ENCODE measurements at regions not wholly inside any gene's neighbourhood (a gene's known extent, or its start where the extent isn't known, plus 50 kb on each side); places are given as distances from the start of the nearest gene placed in this dataset.
"Not testable (repeated sequence)": the region's sequence is repeated elsewhere in the genome, so short reads cannot be mapped to it uniquely, and the experiment has no call there.

DNA sequence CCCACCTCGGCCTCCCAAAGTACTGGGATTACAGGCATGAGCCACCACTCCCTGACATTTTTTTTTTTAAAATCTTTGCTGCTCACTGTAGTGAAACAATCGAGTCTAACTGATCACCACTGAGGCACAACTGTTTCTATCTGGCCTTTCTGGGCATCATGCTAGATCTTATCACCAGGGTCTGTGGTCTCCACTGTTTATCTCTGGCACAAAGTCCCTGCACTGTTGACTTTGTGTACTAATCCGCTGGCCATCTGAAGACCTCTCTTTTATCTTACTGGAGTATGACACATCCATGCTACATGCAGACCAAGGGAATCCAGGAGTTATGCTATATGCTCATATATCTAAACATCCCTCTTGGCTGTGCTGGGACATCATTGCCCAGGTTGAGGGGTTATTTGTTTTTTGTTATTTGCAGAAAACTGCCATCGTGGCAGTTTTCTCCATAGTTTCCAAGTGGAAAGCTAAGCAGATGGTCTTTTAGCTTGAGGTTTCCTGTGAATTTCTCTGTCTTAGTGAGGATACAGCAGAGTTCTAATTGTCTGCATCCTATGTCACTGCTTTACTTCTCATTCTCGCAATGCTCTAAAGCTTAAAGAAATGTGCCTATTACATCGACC lies 456.9 kb downstream of the CCER1 start:
- no peak for DNase-seq

DNA sequence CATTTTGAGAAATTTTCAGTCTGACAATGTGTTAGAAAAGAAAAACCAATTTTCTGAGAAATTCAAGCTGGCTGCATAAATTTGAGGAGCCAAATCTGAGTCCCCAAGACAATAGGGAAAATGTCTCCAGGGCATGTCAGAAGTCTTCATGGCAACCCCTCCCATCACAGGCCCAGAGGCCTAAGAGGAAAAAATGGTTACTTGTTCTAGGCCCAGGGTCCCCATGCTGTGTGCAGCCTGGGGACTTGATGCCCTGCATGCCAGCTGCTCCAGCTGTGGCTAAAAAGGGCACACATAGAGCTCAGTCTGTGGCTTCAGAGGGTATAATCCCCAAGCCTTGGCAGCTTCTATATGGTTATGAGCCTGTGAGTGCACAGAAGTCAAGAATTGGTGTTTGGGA lies 464.6 kb downstream of the CCER1 start:
- DNase-seq = no peak

DNA sequence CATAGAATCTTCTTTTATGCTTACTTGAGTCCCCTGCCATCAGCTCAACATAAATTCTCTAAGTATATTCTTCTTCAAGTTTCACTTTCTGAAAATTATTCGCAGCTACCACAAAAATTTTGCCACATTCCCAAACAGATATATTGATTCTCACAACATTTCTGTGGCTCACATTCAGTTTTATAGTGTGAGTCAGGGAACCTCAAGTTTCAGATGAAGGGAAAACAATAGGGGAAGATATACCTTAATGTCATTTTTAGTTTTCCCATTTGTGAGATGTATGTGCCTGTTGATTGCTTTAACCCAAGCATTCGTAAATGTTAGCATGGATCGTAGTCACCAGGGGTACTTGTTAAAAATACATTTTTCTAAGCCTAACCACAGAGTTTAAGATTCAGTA lies 465.8 kb downstream of the CCER1 start:
- DNase-seq = no peak

DNA sequence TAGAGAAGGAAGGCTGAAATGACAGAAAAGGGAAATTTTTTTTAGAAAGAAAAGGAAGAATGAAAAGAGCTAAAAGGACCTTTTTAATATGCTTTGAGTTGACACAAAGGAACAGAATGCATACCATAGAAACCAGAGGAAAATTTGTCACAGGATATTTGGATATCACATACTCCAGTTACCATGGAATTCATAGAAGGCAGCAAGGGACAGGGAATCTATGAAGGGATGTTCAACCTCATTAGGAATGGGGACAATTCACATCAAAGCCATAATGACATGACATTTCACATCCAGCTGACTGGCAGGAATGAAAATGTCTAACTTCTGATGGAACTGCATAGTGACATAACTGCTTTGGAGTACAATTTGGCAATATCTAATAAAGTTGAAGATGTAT lies 469.4 kb downstream of the CCER1 start:
- no peak for DNase-seq

DNA sequence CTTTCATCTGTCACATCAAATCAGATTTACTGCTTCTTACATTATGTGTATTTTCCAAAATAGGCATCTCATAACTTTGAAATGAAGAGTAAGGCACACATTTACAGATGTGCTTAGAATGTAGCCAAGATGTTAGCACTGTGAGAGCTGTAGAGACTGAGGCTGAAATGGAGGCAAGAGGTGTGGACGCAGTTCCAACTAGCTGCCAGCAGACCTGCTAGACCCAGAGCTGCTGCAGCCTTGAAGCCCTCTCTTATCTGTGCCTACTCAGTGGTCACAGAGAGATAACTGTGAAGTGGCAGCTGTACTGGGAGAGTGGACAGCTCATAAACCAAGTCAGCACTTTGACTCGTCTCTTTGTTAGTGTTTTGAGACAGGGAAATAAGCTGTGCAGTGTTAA lies 470.9 kb downstream of the CCER1 start:
- no peak for DNase-seq

DNA sequence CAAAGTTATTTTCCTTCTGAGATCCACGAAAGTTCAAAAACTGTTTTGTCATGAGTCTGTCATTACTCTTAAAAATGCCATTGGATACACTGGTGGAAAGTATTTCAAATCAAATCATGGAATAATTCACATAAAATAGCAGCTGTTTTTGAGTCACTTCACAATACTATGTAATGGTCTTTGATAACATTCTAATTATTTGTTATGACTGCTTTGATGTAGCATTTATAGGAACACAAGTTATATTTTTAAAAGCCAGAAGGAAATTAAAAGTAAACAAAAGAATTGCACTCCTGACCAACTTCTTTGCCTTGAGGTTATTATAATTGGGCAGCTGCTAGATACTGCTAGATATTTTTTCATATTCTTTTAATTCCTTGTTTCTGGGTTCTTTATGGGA lies 473.2 kb downstream of the CCER1 start:
- DNase-seq = no peak

DNA sequence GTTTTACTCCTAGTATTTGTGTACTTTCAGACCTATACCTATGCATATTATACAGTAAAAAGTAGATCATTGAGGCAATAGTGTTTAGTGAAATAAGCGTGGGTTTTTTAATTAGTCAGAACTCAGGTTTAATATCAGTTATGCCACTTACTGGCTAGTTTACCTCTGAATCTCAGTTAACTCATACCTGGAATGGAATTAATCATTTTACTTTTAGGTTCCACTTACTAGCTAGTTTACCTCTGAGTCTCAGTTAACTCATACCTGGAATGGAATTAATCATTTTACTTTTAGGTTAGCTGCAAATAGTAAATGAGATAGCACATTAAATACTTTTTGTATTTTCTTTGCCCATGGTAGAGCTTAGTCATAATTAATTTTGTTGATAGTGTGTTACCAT lies 475.7 kb downstream of the CCER1 start:
- no peak for DNase-seq

DNA sequence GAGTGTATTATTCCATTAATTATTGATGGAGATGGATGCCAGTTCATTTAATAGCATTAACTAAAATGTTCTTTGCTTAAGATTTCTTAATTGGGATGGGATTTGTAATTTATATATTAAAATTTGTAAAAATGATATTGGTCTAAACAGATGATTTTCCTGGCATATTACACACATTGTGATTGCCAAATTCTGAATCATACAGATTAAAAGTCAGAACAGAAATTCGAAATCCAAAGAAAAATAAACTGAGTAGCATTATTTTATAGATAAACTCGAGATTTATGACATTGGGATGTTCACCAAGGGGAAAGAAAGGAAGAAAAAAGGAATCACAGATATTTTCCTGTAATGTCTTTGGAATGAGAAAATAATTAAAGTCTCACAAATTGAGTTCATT lies 481.1 kb downstream of the CCER1 start:
- no peak for DNase-seq

DNA sequence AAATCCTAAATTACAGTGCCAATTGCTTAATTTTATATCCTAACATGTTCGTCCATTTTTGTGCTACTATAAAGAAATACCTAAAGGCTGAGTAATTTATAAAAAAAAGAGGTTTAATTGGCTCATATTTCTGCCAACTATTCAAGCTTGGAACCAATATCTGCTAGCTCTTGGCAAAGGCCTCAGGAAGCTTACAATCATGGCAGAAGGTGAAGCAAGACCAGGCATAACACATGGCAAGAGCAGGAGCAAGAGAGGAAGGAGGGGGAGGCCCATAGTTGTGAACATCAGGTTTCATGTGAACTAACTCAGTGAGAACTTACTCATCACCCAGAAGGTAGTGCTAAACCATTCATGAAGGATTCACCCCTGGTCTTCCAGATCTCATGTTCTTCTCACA lies 494.3 kb downstream of the CCER1 start:
- DNase-seq = no peak

DNA sequence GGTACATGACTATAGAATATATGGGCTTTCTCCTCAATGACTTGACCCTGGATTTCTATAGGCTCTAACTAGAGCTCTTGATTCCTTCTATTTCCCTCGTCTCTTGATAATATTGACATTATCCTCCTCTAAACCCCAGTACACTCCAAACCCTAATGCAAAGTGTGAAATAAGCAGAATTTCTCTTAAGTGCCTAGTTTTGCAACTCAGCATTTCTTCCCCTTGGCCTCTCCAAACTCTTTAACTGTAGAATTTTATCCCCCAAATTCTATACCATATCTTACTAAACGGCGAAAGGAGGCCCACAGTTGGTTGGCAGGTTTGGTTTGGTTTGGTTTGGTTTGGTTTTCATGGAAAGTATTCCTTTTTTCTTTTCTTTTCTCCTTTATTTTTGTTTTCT lies 498.7 kb downstream of the CCER1 start:
- DNase-seq = no peak

DNA sequence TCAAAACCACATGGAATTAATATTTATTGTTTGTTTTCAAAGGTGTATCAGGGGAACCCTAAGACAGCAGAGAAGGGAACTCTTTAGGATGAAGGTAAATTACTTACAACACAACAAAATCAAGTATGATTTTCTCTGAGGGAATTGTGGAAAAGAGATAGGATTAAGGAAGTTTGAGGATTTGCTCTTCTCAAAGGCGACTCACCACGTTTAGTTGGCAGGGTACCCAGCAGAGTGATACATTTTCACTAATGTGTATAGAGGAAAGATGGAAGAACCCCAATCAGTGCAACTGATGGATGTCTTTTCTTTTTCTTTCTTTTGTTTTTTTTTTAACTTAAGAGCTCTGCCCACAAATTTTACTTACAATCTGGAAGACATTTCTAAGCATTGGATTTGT lies 499.2 kb downstream of the CCER1 start:
- DNase-seq = no peak

DNA sequence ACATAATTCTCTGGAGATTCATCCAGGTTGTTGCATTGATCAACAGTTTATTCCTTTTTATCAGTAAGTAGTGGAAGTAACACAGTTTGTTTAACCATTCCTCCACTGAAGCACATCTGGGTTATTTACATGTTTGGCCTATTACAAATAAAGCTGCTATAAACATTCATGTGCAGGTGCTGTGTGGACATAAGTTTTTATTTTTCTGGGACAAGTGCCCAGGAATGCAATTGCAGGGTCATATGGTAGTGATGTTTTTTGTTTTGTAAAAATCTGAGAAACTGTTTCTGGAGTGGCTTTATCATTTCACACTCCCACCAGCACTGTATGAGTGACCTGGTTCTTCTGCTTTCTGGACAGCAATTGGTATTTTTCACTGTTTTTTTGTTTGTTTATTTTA lies 505.4 kb downstream of the CCER1 start:
- no peak for DNase-seq

DNA sequence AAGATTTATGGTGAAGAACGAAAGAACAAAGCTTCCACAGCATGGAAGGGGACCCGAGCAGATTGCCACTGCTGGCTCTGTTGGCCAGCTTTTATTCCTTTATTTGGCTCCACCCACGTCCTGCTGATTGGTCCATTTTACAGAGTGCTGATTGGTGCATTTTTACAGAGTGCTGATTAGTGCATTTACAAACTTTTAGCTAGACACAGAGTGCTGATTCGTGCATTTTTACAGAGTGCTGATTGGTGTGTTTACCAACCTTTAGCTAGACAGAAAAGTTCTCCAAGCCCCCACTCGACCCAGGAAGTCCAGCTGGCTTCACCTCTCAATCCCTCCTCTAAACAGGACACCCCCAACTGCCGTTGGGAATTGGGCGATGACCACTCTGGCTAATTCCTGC lies 511.5 kb downstream of the CCER1 start:
- DNase-seq = not testable (repeated sequence)

DNA sequence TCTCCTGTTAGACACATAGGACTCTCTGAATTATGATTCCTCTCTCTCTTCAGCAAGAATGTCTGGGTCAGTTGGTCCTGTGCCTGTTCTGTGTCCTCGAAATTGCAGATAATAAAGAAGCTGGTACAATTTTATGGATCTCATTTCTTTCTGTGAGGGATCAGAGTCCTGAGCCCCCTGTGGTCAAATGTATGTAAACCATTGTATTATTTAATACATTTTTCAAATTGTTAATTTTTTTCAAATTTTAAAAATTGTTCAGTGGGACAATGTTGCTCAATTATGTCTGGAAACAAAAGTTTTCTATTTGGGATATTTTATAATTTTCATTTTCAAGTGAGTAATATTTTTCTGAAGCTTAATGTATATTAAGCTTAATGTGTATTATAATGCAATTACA lies 513.5 kb downstream of the CCER1 start:
- no peak for DNase-seq

DNA sequence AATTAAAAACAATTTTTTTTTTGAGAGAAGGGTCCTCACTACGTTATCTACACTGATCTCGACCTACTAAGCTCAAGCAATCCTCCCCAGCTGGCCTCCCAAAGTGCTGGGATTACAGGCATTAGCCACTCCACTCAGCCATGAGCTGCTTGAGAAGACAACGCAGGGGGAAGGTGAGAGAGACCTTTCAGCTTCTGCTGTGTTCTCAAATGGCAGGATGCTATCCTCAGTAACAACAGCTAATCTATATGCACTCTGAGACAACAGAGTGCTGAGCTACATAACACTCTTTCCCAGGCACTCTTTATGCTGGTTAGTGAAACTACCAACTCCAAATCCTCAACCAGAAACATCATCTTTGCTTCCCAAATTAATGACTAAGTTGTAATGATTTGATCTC lies 526.1 kb downstream of the CCER1 start:
- DNase-seq = no peak

DNA sequence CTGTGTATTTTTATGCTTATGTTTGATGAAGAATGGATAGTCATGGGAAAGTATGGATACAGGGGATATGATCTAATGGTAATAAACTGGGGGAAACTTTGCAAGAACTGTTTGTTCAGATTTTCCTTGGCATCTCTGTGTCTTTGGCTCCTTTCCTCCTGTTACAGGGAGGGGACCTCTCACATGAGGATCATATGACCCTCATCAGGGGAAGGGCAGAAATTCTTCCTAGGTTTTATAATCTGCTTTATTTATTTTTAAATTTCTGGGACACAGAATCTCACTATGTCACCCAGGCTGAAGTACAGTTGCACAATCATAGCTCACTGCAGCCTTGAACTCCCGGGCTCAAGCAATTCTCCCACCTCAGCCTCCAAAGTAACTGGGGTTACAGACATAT lies 526.5 kb downstream of the CCER1 start:
- no peak for DNase-seq

DNA sequence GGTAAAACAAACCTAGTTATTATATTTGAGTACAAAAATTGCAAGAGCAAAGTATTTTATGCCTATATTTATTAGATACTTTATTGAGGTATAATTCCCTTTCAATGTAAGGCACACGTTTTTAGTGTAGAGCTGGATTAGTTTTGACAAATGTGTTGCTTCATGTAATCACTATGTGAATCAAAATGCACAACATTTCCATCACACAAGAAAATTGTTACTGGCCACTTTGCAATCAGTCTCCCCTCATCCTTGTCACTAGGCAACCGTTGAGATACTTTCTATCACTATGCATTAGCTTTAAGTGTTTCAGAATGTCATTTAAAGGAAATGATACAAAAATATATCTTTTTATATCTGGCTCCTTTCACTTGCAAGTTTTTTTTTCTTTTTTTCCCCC lies 531.0 kb downstream of the CCER1 start:
- no peak for DNase-seq

DNA sequence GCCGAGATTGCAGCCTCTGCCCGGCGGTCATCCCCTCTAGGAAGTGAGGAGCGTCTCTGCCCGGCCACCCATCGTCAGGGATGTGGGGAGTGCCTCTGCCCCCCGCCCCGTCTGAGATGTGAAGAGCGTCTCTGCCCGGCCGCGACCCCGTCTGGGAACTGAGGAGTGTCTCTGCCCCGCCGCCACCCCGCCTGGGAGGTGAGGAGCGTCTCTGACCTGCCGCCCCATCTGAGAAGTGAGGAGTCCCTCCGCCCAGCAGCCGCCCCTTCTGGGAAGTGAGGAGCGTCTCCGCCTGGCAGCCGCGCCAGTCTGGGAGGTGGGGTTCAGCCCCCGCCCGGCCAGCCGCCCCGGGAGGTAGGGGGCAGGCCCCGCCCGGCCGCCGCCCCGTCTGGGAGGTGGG lies 544.0 kb downstream of the CCER1 start:
- no peak for DNase-seq

DNA sequence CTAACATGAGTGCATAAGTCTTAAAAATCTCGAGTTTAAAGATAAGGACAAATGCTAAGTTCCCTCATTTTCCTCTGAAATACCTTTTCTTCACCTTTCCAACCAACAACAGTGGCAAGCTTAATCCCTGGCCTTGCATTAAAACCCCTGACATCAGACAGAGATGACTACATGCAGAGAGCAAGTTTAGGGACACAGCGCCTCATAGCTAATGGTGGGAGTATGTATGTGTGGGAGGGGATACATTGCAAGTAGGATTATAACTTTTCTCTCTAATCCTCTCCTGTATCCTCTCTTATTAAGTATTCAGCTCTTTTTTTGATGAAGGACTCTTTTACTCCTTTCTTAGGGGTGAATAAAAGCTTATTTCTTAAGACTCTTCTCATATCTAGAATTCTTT lies 547.1 kb downstream of the CCER1 start:
- no peak for DNase-seq

DNA sequence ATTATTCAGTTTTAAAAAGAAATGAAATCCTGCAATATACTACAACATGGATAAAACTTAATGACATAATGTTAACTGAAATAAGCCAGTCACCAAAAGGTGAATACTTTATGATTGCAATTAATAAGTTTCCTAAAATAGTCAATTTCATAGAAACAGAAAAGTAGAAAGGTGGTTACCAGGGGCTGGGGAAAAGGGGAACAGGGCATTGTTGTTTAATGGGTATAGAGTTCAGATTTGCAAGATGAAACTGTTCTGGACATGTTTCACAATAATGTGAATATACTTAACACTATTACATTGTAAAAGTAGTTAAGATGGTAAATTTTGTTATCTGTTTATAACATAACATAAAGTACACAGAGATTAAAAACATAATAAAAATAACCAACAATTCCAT lies 550.9 kb downstream of the CCER1 start:
- no peak for DNase-seq

DNA sequence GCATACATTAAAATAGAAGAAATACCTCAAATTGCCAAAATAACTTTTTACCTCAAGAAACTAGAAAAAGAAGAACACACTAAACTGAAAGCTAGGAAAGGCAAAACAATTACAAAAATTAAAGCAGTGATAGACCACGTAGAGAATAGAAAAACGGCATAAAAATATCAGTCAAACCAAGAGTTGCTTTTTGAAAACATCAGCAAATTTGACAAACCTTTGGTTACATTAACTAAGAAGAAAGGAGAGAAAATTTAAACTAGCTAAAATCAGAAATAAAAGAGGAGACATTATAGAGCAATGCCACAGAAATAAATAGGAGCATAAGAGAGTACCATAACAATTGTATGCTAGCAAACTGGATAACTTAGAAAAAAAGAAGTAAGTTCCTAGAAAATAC lies 553.8 kb downstream of the CCER1 start:
- no peak for DNase-seq

DNA sequence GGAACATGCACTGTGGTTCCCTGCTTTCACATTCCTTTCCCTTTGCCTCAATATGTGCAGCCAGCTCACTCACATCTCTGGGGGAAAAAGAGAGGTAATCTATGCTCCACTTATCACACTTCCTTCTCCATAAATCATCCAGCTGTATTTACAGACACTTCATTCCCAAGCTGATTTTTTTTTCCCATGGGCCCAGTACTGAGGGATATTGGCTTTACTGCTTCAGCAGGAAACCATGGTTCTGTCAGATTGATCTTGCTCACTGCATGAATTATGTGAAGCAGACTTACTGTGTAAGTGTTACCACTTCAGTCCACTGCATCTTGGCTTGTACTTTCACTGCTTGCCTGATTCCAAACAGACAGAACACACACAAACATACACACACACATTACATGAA lies 555.6 kb downstream of the CCER1 start:
- no peak for DNase-seq

DNA sequence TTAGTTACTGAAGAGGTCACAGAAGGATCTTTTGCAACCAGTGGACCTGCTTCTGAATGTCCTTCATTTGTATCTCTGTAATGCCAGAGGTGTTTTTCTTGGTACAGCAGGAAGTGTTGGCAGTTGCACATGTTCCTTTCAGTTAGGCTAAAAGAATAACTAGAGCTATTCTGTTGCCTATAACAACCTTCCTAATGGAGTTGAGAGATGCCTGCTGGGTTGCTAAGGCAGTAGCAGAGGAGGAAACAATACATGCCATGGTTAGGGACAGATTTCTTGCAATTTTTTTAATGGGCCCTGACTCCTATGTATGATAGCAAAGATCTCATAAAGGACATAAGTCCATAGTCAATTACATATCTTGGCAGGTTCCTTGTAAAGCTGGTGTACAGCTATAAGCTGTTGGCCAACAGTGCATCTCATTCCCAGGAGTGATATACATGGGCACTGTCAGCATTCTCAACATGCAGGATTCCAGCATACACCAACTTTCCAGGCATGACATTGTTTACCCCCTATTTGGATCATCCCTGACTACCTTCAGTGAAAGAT lies 556.6 kb downstream of the CCER1 start:
- DNase-seq = no peak

DNA sequence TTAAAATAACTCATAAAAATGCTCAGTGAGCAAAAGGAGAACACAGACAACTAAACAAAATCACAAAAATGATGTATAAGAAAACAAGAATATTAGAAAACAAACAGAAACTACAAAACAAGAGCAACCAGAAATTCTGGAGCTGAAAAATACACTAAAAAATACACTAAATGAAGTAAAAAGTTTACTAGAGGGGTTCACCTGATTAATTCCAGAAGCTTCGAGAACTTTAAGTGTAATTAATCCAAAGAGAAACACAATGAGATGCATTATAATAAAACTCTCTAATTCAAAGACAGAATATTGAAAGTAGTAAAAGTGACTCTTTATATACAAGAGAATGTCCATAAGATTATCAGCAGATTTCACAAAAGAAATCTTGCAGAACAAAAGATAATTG lies 558.4 kb downstream of the CCER1 start:
- no peak for DNase-seq

DNA sequence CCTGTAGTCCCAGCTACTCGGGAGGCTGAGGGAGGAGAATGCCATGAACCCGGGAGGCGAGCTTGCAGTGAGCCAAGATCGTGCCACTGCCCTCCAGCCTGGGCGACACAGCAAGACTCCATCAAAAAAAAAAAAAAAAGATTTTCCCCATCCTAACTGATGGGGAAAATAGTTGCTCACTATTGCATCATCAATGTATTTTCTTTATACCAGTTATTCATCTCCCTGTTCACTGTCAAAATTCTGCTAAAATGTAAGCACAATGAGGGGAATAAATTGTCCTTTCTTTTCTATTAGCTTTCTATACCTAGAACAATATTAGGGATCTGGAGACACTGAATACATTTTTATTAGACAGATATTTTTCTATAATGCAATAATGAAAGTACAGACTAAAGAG lies 561.3 kb downstream of the CCER1 start:
- no peak for DNase-seq

DNA sequence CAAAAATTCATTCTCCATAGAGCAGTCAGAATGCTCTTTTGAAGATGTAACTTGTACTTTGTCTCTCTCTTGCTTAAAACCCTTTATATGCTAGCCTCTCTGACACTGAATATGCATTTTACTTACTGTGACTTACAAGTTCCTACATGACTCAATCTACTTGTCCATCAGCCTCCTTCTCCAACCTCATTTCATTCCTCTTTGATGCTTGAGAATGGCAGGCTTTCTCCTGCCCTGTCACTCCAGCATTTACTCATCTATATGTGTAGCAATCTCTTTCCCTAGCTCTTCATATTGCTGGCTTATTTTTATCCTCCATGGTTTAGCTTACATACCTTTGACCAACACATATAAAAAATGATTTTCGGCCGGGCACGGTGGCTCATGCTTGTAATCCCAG lies 561.9 kb downstream of the CCER1 start:
- DNase-seq = no peak
